Ishikawa (cell line): ENCODE measurements at regions not wholly inside any gene's neighbourhood (a gene's known extent, or its start where the extent isn't known, plus 50 kb on each side); places are given as distances from the start of the nearest gene placed in this dataset.

Experiments used
- CEBPB ChIP-seq: IDR thresholded peaks from 2 replicates; pipeline ENCODE4 v1.6.1; 2012
- CREB1 ChIP-seq: IDR thresholded peaks from 2 replicates; pipeline ENCODE4 v1.6.1; 2012; ENCODE audit warnings: low read depth
- EP300 ChIP-seq: IDR thresholded peaks from 2 replicates; pipeline ENCODE4 v1.6.1; 2012; ENCODE audit warnings: borderline replicate concordance
- MAX ChIP-seq: IDR thresholded peaks from 2 replicates; pipeline ENCODE4 v1.6.1; 2012
- NFIC ChIP-seq: IDR thresholded peaks from 2 replicates; pipeline ENCODE4 v1.6.1; 2012
- RAD21 ChIP-seq: IDR thresholded peaks from 2 replicates; pipeline ENCODE4 v1.6.1; 2012; ENCODE audit warnings: low read depth
- TAF1 ChIP-seq: IDR thresholded peaks from 2 replicates; pipeline ENCODE4 v1.6.1; 2012; ENCODE audit warnings: low read depth, mild to moderate bottlenecking
- YY1 ChIP-seq: IDR thresholded peaks from 2 replicates; pipeline ENCODE4 v1.6.1; 2012; ENCODE audit warnings: low read depth
- TF ChIP-seq, protein P1 (sequence below): IDR thresholded peaks from 2 replicates; pipeline ENCODE4 v1.6.1; 2012; ENCODE audit warnings: low read depth, mild to moderate bottlenecking

- TF ChIP-seq NFIC = no peak
- no peak for TF ChIP-seq MAX
- TF ChIP-seq RAD21 = no peak
- TF ChIP-seq EP300 = no peak
- TF ChIP-seq CREB1 = no peak
- TF ChIP-seq CEBPB = no peak
- TF ChIP-seq, protein P1, sequence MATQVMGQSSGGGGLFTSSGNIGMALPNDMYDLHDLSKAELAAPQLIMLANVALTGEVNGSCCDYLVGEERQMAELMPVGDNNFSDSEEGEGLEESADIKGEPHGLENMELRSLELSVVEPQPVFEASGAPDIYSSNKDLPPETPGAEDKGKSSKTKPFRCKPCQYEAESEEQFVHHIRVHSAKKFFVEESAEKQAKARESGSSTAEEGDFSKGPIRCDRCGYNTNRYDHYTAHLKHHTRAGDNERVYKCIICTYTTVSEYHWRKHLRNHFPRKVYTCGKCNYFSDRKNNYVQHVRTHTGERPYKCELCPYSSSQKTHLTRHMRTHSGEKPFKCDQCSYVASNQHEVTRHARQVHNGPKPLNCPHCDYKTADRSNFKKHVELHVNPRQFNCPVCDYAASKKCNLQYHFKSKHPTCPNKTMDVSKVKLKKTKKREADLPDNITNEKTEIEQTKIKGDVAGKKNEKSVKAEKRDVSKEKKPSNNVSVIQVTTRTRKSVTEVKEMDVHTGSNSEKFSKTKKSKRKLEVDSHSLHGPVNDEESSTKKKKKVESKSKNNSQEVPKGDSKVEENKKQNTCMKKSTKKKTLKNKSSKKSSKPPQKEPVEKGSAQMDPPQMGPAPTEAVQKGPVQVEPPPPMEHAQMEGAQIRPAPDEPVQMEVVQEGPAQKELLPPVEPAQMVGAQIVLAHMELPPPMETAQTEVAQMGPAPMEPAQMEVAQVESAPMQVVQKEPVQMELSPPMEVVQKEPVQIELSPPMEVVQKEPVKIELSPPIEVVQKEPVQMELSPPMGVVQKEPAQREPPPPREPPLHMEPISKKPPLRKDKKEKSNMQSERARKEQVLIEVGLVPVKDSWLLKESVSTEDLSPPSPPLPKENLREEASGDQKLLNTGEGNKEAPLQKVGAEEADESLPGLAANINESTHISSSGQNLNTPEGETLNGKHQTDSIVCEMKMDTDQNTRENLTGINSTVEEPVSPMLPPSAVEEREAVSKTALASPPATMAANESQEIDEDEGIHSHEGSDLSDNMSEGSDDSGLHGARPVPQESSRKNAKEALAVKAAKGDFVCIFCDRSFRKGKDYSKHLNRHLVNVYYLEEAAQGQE = no peak
- TF ChIP-seq YY1 = no peak
- no peak for TF ChIP-seq TAF1
Measured at GRCh38 chr13:54591540-54591939, 1562.9 kb downstream of the OLFM4 start.
